Fibroblast of gingiva (primary cell): ENCODE measurements at regions not wholly inside any gene's neighbourhood (a gene's known extent, or its start where the extent isn't known, plus 50 kb on each side); places are given as distances from the start of the nearest gene placed in this dataset.

Source experiments
- DNase-seq: peaks from one replicate; pipeline ENCODE4 v3.0.0-alpha.2; 2011; ENCODE audit warnings: low read depth

- DNase-seq, result no peak
Measured at GRCh38 chr16:82497139-82497538, 129.6 kb upstream of the CDH13 start.

GRCh38 chr16:82488460-82488859 is 138.3 kb upstream of the CDH13 start:
- no peak for DNase-seq

DNA sequence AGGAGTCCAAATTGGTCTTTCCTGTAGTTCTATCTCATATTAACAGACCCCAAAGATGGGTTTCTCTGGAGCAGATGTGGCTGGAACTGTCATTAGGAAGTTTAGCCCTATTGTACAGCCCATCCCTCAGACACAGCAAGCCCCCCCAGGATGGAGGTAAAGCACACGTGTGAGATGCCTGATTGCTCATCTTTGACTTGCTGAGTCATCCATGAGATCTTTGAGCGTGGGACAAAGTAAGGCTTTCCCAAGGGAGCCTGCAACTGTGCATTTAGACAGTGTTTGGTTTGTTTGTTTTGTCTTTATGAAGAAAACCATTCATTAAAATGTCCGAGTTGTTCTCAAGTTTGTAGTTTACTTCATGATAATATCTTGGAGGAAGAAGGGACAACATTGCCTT is 145.3 kb upstream of the CDH13 start:
- DNase-seq, result no peak

GRCh38 chr16:82476786-82477185 is 150.0 kb upstream of the CDH13 start:
- no peak for DNase-seq

DNA sequence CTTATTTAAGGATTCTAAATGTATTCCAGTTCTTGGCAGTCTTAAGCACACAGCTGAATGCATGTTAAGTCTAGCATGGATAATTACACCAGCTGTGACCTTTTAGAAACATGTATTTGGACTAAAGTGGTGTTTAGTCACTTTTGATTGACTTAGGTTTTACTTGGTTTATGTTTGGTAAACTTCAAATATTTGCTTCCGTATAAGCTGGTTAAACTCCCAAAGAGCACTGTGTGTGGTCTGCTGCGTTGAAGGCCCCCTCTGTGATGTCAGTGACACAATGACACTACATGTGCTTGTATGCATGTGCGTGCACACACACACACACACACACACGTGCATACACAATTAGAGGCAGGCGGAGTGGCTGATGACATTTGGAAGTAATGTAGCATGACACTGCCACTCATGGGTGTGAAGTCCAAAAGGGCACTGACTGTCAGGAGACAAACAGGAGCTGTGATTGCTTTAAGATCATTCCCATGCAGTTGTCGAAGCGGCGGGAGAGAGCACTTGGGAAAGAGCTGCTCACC is 156.1 kb upstream of the CDH13 start:
- DNase-seq, result no peak

- no peak for DNase-seq
Measured at GRCh38 chr16:82470016-82470415, 156.8 kb upstream of the CDH13 start.

DNA sequence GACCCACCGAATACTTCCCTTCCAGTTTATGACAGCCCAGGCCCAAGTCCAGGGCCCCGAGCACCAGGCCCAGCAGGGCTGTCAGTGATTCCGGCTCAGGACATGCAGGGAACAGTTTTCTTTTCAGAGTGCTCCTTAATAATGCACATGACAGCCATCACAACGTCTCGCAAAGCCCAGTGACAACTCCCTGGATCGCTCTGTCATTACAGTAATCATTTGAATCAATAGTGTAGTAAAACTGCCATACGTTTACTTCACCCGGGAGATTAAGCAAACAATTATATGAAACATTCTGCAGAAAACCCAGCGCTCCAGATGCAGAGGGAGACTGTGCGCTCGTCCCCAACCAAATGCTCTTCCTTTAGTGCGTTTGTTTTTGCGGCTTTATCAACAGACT is 162.6 kb upstream of the CDH13 start:
- DNase-seq, result no peak

DNA sequence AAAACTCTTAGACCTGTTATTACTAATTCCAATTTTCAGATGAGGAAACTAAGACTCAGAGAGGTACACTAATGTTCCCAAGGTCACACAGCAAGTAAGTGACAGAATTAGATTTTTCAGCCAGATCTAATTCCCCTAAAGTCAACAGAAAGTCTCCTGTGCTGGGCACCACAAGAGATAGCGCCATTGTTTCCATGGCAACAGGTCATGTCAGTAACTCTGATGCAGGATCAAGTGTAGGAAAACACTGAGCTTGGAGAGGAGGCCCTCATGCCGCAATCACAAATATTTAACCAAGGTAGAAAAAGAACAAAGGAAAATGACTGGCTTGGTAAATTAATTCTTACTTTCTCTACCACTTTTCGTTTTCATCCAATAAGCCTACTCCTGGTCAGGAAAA is 166.0 kb upstream of the CDH13 start:
- DNase-seq, result no peak

GRCh38 chr16:82459580-82460256 is 167.1 kb upstream of the CDH13 start:
- no peak for DNase-seq

- DNase-seq, result peak; percentile 27
Measured at GRCh38 chr16:82456683-82457082, 170.1 kb upstream of the CDH13 start.

DNA sequence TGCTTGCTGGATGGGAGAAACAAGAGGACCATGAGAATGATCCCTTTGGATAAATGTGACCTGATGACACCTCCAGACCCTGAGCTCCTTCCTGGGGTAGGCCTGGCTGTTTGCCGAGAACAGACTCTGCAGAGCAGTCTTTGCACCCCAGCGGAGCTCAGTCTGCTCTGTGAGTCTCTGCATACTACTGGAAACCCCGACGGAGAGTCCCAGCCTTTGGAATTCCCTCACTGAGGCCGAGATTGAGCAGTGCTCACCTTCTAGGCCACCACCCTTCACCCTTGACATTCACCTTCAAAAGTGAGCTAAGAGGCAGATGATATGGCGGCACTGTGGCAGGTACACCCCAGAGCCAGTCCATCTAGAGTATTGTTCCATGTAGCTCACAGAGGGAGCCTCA is 172.2 kb upstream of the CDH13 start:
- DNase-seq, result no peak

DNA sequence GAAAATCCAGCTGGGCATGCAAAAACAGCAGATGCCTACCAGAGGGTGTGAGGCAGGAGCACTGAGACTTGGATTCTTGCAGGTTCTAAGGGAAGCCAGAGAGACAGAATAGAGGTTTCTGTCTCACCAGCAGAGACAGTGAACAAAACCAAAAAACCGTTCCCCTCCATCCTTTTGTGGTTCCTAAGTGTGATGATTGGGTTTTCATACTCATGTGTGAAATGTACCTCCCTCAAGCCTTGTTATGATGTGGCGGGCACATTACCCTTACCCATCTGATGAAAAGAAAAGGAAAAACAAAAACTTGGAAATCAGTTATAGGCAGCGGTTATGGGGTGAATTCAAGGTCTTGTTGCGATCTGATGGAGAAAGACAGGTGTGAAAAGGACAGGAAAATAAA is 172.6 kb upstream of the CDH13 start:
- no peak for DNase-seq

DNA sequence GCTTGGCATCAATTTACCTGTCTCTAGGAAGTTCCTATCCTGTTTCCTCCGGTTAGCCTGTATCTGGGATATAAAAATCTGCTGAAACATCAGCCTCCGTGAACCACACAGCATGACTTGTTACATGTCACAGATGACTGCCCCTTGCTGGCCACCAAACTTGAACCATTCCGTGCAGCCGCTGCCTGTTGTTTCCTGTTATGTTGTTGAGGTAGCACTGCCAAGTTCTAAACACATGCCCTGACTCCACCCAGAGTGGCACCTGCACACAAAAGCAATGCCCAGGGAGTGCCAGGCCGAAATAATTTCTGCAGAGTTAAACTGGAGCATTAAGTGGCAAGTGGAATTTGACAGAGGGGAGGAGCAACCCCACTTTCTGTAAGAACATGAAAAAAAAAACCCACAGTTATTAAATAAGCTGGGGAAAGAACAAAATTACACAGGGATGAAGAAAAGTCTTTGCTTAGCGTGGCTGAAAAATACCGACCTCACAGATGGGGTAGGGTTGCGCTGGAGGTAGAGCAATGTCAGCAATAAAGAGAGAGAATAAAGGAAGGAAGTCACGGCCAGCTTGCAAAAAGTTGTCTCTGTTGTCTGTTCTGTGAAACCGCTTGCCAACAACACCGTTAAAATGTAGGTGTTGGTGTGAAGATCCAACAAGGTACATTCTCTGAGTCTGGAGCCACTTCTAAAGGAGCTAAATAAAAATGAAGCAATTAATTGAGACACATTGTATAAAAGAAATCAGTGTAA is 174.6 kb upstream of the CDH13 start:
- no peak for DNase-seq

- no peak for DNase-seq
Measured at GRCh38 chr16:82451449-82451848, 175.3 kb upstream of the CDH13 start.

GRCh38 chr16:82440336-82440735 is 186.4 kb upstream of the CDH13 start:
- no peak for DNase-seq

DNA sequence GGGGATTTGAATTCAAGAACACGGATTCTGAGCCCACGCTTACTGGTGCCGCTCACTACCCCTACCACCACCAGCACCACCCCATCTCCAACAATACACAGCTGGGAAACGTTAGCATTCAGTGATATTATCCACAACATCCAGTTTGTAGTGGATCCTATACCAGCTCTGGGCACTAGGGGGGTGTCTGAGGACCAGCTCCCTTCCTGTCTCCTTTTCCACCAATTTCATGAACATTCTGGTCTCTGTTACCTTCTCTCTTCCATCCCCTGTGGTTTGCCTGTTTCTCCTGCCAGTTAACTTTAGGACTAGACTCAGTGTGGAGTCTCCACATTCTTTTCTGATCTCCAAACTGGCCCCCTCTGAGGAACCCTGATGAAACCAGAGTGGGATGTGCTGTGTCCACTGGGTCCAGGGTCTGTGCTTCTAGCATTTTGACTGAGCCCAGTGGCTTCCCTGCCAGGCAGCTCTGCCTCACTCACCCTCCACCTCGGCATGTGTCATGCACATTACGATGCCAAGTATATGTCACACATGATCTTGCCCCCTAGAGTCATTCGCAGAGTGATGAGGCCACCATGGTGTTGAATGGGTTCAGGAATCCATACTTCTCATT is 187.0 kb upstream of the CDH13 start:
- DNase-seq, result no peak

GRCh38 chr16:82433042-82433441 is 193.7 kb upstream of the CDH13 start:
- DNase-seq, result no peak

DNA sequence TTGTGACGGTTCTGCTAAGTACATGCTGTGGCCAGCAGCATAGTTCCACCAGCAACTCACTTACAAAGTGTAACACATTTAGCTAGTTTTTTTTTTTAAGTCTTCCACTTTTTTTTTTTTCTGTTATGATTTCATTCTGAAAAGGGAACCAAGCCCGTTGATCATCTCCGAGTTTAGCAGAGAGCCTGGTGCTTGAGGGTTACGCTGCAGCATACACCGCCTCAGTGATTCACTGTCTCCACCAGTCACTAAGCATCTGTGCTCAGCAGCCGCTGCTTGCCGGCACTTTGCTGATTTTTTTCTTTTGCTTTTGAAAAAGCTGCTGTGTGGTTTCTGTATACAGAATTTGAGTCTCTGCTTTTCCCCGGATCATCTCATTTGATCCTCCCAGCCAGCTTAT is 194.5 kb upstream of the CDH13 start:
- DNase-seq, result no peak

- DNase-seq, result no peak
Measured at GRCh38 chr16:82425661-82426060, 201.1 kb upstream of the CDH13 start.

DNA sequence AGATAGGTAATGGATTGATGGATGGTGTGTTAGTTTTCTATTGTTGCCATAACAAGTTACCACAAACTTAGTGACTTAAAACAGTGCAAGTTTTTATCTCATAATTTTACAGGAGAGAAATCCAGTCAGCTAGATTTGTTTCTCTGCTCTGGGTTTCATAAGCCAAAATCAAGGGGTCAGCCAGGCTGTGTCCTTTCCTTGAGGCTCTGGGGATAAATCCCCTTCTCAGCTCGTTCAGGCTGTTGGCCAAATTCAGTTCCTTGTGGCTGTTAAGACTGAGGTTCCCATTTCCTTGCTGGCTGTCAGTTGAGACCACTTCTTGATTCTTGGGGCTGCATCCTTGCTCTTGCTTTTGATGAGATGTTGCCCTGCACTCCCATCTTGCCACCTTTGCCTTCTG is 204.9 kb upstream of the CDH13 start:
- no peak for DNase-seq

- DNase-seq, result no peak
Measured at GRCh38 chr16:82419332-82419731, 207.4 kb upstream of the CDH13 start.

- DNase-seq, result no peak
Measured at GRCh38 chr16:82414476-82414875, 212.3 kb upstream of the CDH13 start.

GRCh38 chr16:82412770-82413169 is 214.0 kb upstream of the CDH13 start:
- no peak for DNase-seq
